Smooth muscle cell (in vitro differentiated cells): ENCODE measurements at regions not wholly inside any gene's neighbourhood (a gene's known extent, or its start where the extent isn't known, plus 50 kb on each side); places are given as distances from the start of the nearest gene placed in this dataset.

ENCODE experiments used
- DNase-seq: peaks from one replicate; lab custom pipeline; 2025; ENCODE audit not compliant: unreplicated experiment; lab: John Stamatoyannopoulos, UW
- H2AFZ ChIP-seq: fragments of 200-600 bp; sonication (generic); 2 replicates; pipeline ENCODE4 v1.6.0; 2016; ENCODE audit warnings: antibody characterized with exemption, low read depth, mild to moderate bottlenecking
- H3F3A ChIP-seq: fragments of 200-600 bp; sonication (generic); 2 replicates; pipeline ENCODE4 v1.6.0; 2017; ENCODE audit warnings: antibody characterized with exemption, low read depth
- H3K27ac ChIP-seq: fragments of 200-600 bp; sonication (generic); 2 replicates; pipeline ENCODE4 v1.5.1; 2016; ENCODE audit warnings: low read depth, mild to moderate bottlenecking
- H3K27me3 ChIP-seq: fragments of 200-600 bp; sonication (generic); 2 replicates; pipeline ENCODE4 v1.6.1; 2016; ENCODE audit warnings: low read depth, mild to moderate bottlenecking
- H3K36me3 ChIP-seq: fragments of 200-600 bp; sonication (generic); 2 replicates; pipeline ENCODE4 v1.5.1; 2016; ENCODE audit warnings: low read depth
- H3K4me1 ChIP-seq: fragments of 200-600 bp; sonication (generic); 2 replicates; pipeline ENCODE4 v1.5.1; 2016; ENCODE audit warnings: low read depth
- H3K4me2 ChIP-seq: fragments of 200-600 bp; sonication (generic); 2 replicates; pipeline ENCODE4 v1.6.0; 2016; ENCODE audit warnings: mild to moderate bottlenecking
- H3K4me3 ChIP-seq: fragments of 200-600 bp; sonication (generic); 2 replicates; pipeline ENCODE4 v1.5.1; 2016; ENCODE audit warnings: mild to moderate bottlenecking
- H3K79me2 ChIP-seq: fragments of 200-600 bp; sonication (generic); 2 replicates; pipeline ENCODE4 v1.6.0; 2016; ENCODE audit warnings: low read depth, mild to moderate bottlenecking
- H3K9ac ChIP-seq: fragments of 200-600 bp; sonication (generic); 2 replicates; pipeline ENCODE4 v1.6.0; 2016; ENCODE audit warnings: low read depth
- H3K9me3 ChIP-seq: fragments of 200-600 bp; sonication (generic); replicated peaks from 2 replicates; pipeline ENCODE4 v1.5.1; 2016; ENCODE audit warnings: low read depth
- H4K20me1 ChIP-seq: fragments of 200-600 bp; sonication (generic); 2 replicates; pipeline ENCODE4 v1.6.0; 2016; ENCODE audit warnings: low read depth
- WGBS: methylation state at CpG from one replicate; pipeline ENCODE4 v1.1.7; 2016; ENCODE audit warnings: low lambda C conversion rate; 5-methylcytosine and 5-hydroxymethylcytosine counted together
- TF ChIP-seq, protein P1 (sequence below): fragments of 200-600 bp; sonication (generic); IDR thresholded peaks from 2 replicates; pipeline ENCODE4 v1.5.1; 2017; ENCODE audit warnings: borderline replicate concordance, mild to moderate bottlenecking, antibody characterized with exemption; ENCODE audit not compliant: insufficient read depth, poor library complexity, severe bottlenecking

DNA sequence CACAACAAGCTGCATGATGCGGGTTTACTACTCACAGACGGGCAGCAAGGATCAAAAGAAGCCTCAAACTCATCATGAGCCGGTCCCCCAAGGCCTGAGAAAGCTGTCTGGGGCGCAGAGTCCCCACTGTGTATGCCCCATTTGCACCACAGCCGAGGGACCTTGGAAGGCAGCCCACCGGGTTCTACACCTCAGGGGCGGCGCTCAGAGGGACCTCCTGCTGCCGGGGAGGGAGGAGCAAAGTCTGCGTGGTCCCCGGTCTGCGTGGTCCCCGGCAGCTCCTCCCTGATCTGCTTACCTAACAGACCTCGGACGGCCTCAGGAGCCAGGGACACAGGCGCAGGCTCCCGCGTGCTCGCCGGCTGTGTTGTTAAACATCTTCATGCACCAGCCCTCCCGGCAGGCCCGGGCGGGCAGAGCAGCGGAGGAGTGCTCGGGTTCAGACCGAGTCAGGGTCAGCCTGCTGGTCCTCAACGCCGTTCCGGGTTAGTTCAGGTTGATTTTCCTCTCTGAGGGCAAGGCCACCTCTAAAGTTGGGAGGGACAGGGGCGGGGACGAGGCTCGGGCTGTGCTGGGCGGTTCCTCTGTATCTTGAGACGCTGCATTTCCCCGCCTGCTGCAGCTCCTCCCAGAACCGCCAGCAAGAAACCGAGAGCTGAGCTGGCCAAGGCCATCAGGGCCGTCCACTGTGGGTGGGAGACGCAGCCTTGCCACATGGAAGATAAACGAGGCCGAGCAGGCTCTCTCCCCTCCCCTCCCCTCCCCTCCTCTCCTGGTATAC lies 74.6 kb downstream of the MRPL36 start:
- Histone ChIP-seq H3K36me3 (no peaks in the 10 kb centered on the region), H3K4me2 (peak overlapping the region; percentile 84), H3K27me3 (no peaks in the 10 kb centered on the region), H3K4me3 (peak overlapping the region; percentile 39), H3K9ac (no peak overlapping the region), H3K79me2 (no peaks in the 10 kb centered on the region), H3K27ac (no peak overlapping the region), H4K20me1 (no peaks in the 10 kb centered on the region), H3K4me1 (no peaks in the 10 kb centered on the region), H3F3A (no peaks in the 10 kb centered on the region), H3K9me3 (no peaks in the 10 kb centered on the region), H2AFZ (peak overlapping the region; percentile 69)
- WGBS: 46% methylated on average over 39 of the region's 41 CpGs
- DNase-seq: no peak
- TF ChIP-seq, protein P1, sequence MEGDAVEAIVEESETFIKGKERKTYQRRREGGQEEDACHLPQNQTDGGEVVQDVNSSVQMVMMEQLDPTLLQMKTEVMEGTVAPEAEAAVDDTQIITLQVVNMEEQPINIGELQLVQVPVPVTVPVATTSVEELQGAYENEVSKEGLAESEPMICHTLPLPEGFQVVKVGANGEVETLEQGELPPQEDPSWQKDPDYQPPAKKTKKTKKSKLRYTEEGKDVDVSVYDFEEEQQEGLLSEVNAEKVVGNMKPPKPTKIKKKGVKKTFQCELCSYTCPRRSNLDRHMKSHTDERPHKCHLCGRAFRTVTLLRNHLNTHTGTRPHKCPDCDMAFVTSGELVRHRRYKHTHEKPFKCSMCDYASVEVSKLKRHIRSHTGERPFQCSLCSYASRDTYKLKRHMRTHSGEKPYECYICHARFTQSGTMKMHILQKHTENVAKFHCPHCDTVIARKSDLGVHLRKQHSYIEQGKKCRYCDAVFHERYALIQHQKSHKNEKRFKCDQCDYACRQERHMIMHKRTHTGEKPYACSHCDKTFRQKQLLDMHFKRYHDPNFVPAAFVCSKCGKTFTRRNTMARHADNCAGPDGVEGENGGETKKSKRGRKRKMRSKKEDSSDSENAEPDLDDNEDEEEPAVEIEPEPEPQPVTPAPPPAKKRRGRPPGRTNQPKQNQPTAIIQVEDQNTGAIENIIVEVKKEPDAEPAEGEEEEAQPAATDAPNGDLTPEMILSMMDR: no peak

DNA sequence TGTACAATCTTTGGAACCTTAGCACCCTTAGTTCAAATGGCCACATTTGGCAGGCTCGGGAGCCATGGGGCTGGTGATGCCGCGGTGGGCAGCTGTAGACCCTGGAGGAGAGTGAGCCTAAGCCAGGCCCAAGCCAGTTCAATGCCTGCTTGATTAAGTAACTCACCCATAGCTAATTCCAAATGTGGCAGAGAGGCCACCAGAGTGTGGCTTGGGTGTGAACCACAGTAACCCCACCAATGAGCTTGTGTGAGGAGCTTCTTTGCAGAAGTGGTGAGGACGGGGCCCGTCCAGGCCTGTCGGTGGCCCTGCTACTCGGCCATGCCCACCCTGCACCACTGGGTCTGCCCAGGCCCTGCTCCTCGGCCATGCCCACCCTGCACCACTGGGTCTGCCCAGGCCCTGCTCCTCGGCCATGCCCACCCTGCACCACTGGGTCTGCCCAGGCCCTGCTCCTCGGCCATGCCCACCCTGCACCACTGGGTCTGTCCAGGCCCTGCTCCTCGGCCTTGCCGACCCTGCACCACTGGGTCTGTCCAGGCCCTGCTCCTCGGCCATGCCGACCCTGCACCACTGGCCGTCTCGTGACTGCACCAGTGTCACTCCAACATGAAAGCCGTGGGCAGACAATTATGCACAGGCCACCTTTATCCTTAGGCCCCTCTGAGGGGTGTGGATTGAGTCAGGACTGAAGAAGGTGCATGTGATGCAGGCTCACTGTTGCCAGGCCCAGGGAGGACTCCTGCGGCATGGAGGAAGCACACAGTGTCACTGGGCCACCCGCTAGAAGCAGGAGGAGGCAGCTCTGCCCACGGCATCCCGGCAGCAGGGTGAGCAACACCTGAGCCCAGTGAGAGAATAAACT lies 75.4 kb downstream of the MRPL36 start:
- Histone ChIP-seq H3K4me1 (no peaks in the 10 kb centered on the region), H3F3A (no peaks in the 10 kb centered on the region), H3K4me2 (no peak overlapping the region), H3K27ac (no peak overlapping the region), H3K79me2 (no peaks in the 10 kb centered on the region), H3K9ac (no peak overlapping the region), H3K36me3 (no peaks in the 10 kb centered on the region), H4K20me1 (no peaks in the 10 kb centered on the region), H3K9me3 (peaks cover under 1% of the 10 kb centered on the region), H3K27me3 (no peaks in the 10 kb centered on the region), H2AFZ (no peak overlapping the region), H3K4me3 (no peak overlapping the region)
- TF ChIP-seq, protein P1: no peak
- DNase-seq: no peak
- WGBS: 90% methylated on average over 16 of the region's 21 CpGs

DNA sequence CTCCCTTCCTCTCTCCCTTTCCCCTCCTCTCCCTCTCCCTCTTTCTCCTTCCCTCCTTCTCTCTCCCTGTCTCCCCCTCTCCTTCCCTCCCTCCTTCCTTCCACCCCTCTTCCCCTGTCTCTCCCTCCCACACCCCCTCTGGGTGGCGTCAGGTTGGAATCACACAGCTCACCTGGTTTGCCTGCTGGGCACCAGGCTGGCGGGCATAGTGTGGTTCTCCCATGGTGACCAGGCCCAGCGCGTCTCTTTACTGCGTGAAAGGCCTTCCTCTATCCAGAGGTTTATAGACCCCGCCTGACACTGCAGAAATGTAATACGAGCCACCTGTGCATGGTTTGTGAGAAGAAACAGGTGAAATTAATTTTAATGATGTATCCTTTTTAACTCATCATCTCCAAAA lies 76.2 kb downstream of the MRPL36 start:
- Histone ChIP-seq H3K27ac (no peak overlapping the region), H4K20me1 (no peaks in the 10 kb centered on the region), H3K4me3 (no peak overlapping the region), H3K4me1 (no peaks in the 10 kb centered on the region), H3K9me3 (peaks cover 5% of the 10 kb centered on the region), H3K36me3 (no peaks in the 10 kb centered on the region), H3K79me2 (no peaks in the 10 kb centered on the region), H2AFZ (no peak overlapping the region), H3F3A (no peaks in the 10 kb centered on the region), H3K4me2 (no peak overlapping the region), H3K27me3 (no peaks in the 10 kb centered on the region), H3K9ac (no peak overlapping the region)
- TF ChIP-seq, protein P1: no peak
- DNase-seq: no peak
- 95% methylated on average over 7 of the region's 7 CpGs for WGBS
